Central memory CD8-positive, alpha-beta T cell (primary cell): ENCODE measurements at regions not wholly inside any gene's neighbourhood (a gene's known extent, or its start where the extent isn't known, plus 50 kb on each side); places are given as distances from the start of the nearest gene placed in this dataset.
"Not testable (repeated sequence)": the region's sequence is repeated elsewhere in the genome, so short reads cannot be mapped to it uniquely, and the experiment has no call there.

Experiments used
- ATAC-seq: fragments of 150-1000 bp; cut with Tn5 transposase; replicated peaks from 2 replicates; pipeline ENCODE4 v1.10.0; 2022; ENCODE audit warnings: mild to moderate bottlenecking, moderate FRiP score, moderate number of reproducible peaks; ENCODE audit not compliant: poor library complexity, severe bottlenecking; ENCODE audit errors: extremely low read depth
- DNase-seq, 2 donors: peaks; one replicate each; pipeline ENCODE4 v3.0.0; 2021; ENCODE audit warnings: low spot score in 2 of 2
- H3K27ac Mint-ChIP-seq: one replicate; pipeline ENCODE4 v1.8.0; 2022; ENCODE audit warnings: low read depth, mild to moderate bottlenecking, moderate library complexity, mixed read lengths
- H3K27me3 Mint-ChIP-seq: one replicate; pipeline ENCODE4 v1.8.0; 2022; ENCODE audit warnings: mixed read lengths
- H3K36me3 Mint-ChIP-seq: one replicate; pipeline ENCODE4 v1.8.0; 2022; ENCODE audit warnings: mild to moderate bottlenecking, moderate library complexity, mixed read lengths; ENCODE audit not compliant: insufficient read depth
- H3K4me1 Mint-ChIP-seq: one replicate; pipeline ENCODE4 v1.8.0; 2022; ENCODE audit warnings: mixed read lengths
- H3K4me3 Mint-ChIP-seq: one replicate; pipeline ENCODE4 v1.8.0; 2022; ENCODE audit warnings: mild to moderate bottlenecking, moderate library complexity, mixed read lengths
- H3K9me3 Mint-ChIP-seq: one replicate; pipeline ENCODE4 v1.8.0; 2022; ENCODE audit warnings: mixed read lengths

GRCh38 chr11:69575296-69576068 lies 65.5 kb upstream of the CCND1 start:
- ATAC-seq: no peak
- Mint-ChIP-seq H3K9me3 (no peaks in the 10 kb centered on the region), H3K4me1 (no peaks in the 10 kb centered on the region), H3K4me3 (no peak overlapping the region), H3K27me3 (peaks cover 58% of the 10 kb centered on the region), H3K27ac (no peak overlapping the region), H3K36me3 (peaks cover 2% of the 10 kb centered on the region)
- no peak for DNase-seq

- H3K27me3 Mint-ChIP-seq: peaks cover 52% of the 10 kb centered on the region
These were observed 64.7 kb upstream of the CCND1 start for GRCh38 chr11:69576069-69576782.

GRCh38 chr11:69578167-69578566 lies 62.8 kb upstream of the CCND1 start:
- Mint-ChIP-seq H3K36me3 (peaks cover 5% of the 10 kb centered on the region), H3K27me3 (peaks cover 37% of the 10 kb centered on the region)
- no peak for ATAC-seq

More at GRCh38 chr11:69576069-69576782, 64.7 kb upstream of the CCND1 start:
- no peak for DNase-seq
- Mint-ChIP-seq H3K36me3 (peaks cover 5% of the 10 kb centered on the region), H3K4me3 (no peak overlapping the region), H3K9me3 (no peaks in the 10 kb centered on the region), H3K4me1 (no peaks in the 10 kb centered on the region), H3K27ac (no peak overlapping the region)
- ATAC-seq: no peak

GRCh38 chr11:69580529-69580928 lies 60.4 kb upstream of the CCND1 start:
- no peaks in the 10 kb centered on the region for H3K9me3 Mint-ChIP-seq
- ATAC-seq (no peak), DNase-seq (no peak)
- no peaks in the 10 kb centered on the region for H3K4me1 Mint-ChIP-seq
- H3K4me3 Mint-ChIP-seq: no peak overlapping the region
- peaks cover 35% of the 10 kb centered on the region for H3K27me3 Mint-ChIP-seq
- H3K36me3 Mint-ChIP-seq: peaks cover 3% of the 10 kb centered on the region
- H3K27ac Mint-ChIP-seq: no peak overlapping the region

More at GRCh38 chr11:69578167-69578566, 62.8 kb upstream of the CCND1 start:
- H3K9me3 Mint-ChIP-seq: no peaks in the 10 kb centered on the region
- H3K4me1 Mint-ChIP-seq: no peaks in the 10 kb centered on the region
- no peak overlapping the region for H3K4me3 Mint-ChIP-seq
- DNase-seq: no peak
- no peak overlapping the region for H3K27ac Mint-ChIP-seq

GRCh38 chr11:69582756-69583467 lies 58.0 kb upstream of the CCND1 start:
- H3K4me3 Mint-ChIP-seq: no peak overlapping the region
- DNase-seq: no peak
- ATAC-seq: no peak
- H3K4me1 Mint-ChIP-seq: no peaks in the 10 kb centered on the region
- H3K9me3 Mint-ChIP-seq: no peaks in the 10 kb centered on the region
- H3K27ac Mint-ChIP-seq: no peak overlapping the region
- H3K36me3 Mint-ChIP-seq: peaks cover 3% of the 10 kb centered on the region
- H3K27me3 Mint-ChIP-seq: peaks cover 26% of the 10 kb centered on the region

GRCh38 chr11:69584160-69584559 lies 56.8 kb upstream of the CCND1 start:
- Mint-ChIP-seq H3K36me3 (peaks cover 3% of the 10 kb centered on the region), H3K9me3 (no peaks in the 10 kb centered on the region), H3K27ac (no peak overlapping the region), H3K4me3 (no peak overlapping the region), H3K4me1 (no peaks in the 10 kb centered on the region), H3K27me3 (peaks cover 35% of the 10 kb centered on the region)
- ATAC-seq: no peak
- DNase-seq: no peak

- Mint-ChIP-seq H3K27ac (no peak overlapping the region), H3K9me3 (no peaks in the 10 kb centered on the region), H3K4me1 (no peaks in the 10 kb centered on the region), H3K4me3 (no peak overlapping the region), H3K36me3 (peaks cover 3% of the 10 kb centered on the region), H3K27me3 (peaks cover 35% of the 10 kb centered on the region)
- ATAC-seq (no peak), DNase-seq (no peak)
These were observed 55.6 kb upstream of the CCND1 start for GRCh38 chr11:69585385-69585784.

- peaks cover 35% of the 10 kb centered on the region for H3K27me3 Mint-ChIP-seq
- H3K27ac Mint-ChIP-seq: no peak overlapping the region
- no peak for DNase-seq
- no peak for ATAC-seq
- H3K4me1 Mint-ChIP-seq: no peaks in the 10 kb centered on the region
- no peaks in the 10 kb centered on the region for H3K9me3 Mint-ChIP-seq
- H3K4me3 Mint-ChIP-seq: no peak overlapping the region
- H3K36me3 Mint-ChIP-seq: no peaks in the 10 kb centered on the region
These were observed 53.4 kb upstream of the CCND1 start for GRCh38 chr11:69587454-69588090.

GRCh38 chr11:69588270-69588669 lies 52.7 kb upstream of the CCND1 start:
- H3K36me3 Mint-ChIP-seq: no peaks in the 10 kb centered on the region
- H3K27ac Mint-ChIP-seq: no peak overlapping the region
- H3K27me3 Mint-ChIP-seq: peaks cover 35% of the 10 kb centered on the region
- H3K4me1 Mint-ChIP-seq: no peaks in the 10 kb centered on the region
- DNase-seq (no peak), ATAC-seq (no peak)
- no peak overlapping the region for H3K4me3 Mint-ChIP-seq
- no peaks in the 10 kb centered on the region for H3K9me3 Mint-ChIP-seq

GRCh38 chr11:69590088-69590487 lies 50.9 kb upstream of the CCND1 start:
- H3K9me3 Mint-ChIP-seq, DNase-seq, ATAC-seq, H3K4me1 Mint-ChIP-seq, H3K4me3 Mint-ChIP-seq, H3K36me3 Mint-ChIP-seq, H3K27ac Mint-ChIP-seq: not testable (repeated sequence)
- peaks cover 24% of the 10 kb centered on the region for H3K27me3 Mint-ChIP-seq
